Skeletal muscle tissue (tissue), 3 donors: ENCODE measurements at regions not wholly inside any gene's neighbourhood (a gene's known extent, or its start where the extent isn't known, plus 50 kb on each side); places are given as distances from the start of the nearest gene placed in this dataset.

ENCODE experiments used
- H3K27ac ChIP-seq: one replicate; pipeline ENCODE4 v1.7.0; 2013; ENCODE audit warnings: mild to moderate bottlenecking, low read depth, low read length, inconsistent platforms
- H3K27me3 ChIP-seq, 3 donors: one replicate each; pipeline ENCODE4 v1.7.0; 2013; ENCODE audit warnings: low read length in 3 of 3; ENCODE audit not compliant: control insufficient read depth in 3 of 3, insufficient read depth in 3 of 3
- H3K36me3 ChIP-seq, 3 donors: one replicate each; pipeline ENCODE4 v1.7.0; 2013; ENCODE audit warnings: low read length in 3 of 3; ENCODE audit not compliant: control insufficient read depth in 3 of 3, insufficient read depth in 3 of 3
- H3K4me1 ChIP-seq, 3 donors: one replicate each; pipeline ENCODE4 v1.7.0; 2013; ENCODE audit warnings: low read length in 3 of 3, mild to moderate bottlenecking in 3 of 3; ENCODE audit not compliant: control insufficient read depth in 3 of 3, insufficient read depth in 3 of 3
- H3K4me3 ChIP-seq, 3 donors: one replicate each; pipeline ENCODE4 v1.7.0; 2013; ENCODE audit warnings: low read length in 3 of 3
- H3K9ac ChIP-seq, 3 donors: one replicate each; pipeline ENCODE4 v1.7.0; 2013; ENCODE audit warnings: low read length in 3 of 3, mild to moderate bottlenecking in 3 of 3, moderate library complexity in 2 of 3, low read depth in 1 of 3
- H3K9me3 ChIP-seq, 3 donors: one replicate each; pipeline ENCODE4 v1.7.0; 2013; ENCODE audit warnings: low read length in 3 of 3; ENCODE audit not compliant: control insufficient read depth in 3 of 3
- donor health status: Osteomylitis.

GRCh38 chr14:105873870-105874512 lies 347.6 kb downstream of the TMEM121 start:
- H3K9me3 ChIP-seq: no peaks in the 10 kb centered on the region
- no peak overlapping the region for H3K9ac ChIP-seq
- no peak overlapping the region for H3K27ac ChIP-seq
- H3K4me3 ChIP-seq: no peak overlapping the region
- no peaks in the 10 kb centered on the region for H3K4me1 ChIP-seq
- H3K27me3 ChIP-seq: peaks cover 0 to 2% (median 0%) of the 10 kb centered on the region in 3 donors
- H3K36me3 ChIP-seq: no peaks in the 10 kb centered on the region

GRCh38 chr14:105876158-105876557 lies 349.8 kb downstream of the TMEM121 start:
- peaks cover 0 to 2% (median 0%) of the 10 kb centered on the region in 3 donors for H3K27me3 ChIP-seq
- no peaks in the 10 kb centered on the region for H3K4me1 ChIP-seq
- no peak overlapping the region for H3K27ac ChIP-seq

DNA sequence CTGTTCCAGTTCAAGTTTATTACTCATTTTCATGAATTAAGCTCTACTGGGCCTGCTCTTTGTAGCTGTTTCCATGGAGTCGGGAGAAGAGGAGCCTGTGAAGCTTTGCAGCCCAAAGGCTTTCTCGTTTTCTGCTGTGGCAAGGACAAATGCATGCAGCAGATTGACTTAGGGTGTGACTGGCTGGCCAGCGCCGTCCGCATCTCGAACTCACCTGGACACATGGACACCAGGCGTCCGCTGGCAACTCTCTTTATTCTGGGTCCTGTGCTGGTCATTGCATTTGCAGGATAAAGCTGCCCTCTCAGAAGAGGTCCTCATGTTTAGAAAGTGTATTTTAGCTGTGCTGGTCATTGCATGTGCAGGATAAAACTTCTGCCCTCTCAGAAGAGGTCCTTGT lies 350.4 kb downstream of the TMEM121 start:
- no peak overlapping the region for H3K9ac ChIP-seq
- H3K4me1 ChIP-seq: no peaks in the 10 kb centered on the region
- no peak overlapping the region for H3K27ac ChIP-seq
- no peaks in the 10 kb centered on the region for H3K9me3 ChIP-seq
- H3K36me3 ChIP-seq: no peaks in the 10 kb centered on the region
- peaks cover 0 to 5% (median 0%) of the 10 kb centered on the region in 3 donors for H3K27me3 ChIP-seq
- H3K4me3 ChIP-seq: no peak overlapping the region

More at GRCh38 chr14:105876158-105876557, 349.8 kb downstream of the TMEM121 start:
- Histone ChIP-seq H3K36me3 (no peaks in the 10 kb centered on the region), H3K9me3 (no peaks in the 10 kb centered on the region), H3K9ac (no peak overlapping the region), H3K4me3 (no peak overlapping the region)

DNA sequence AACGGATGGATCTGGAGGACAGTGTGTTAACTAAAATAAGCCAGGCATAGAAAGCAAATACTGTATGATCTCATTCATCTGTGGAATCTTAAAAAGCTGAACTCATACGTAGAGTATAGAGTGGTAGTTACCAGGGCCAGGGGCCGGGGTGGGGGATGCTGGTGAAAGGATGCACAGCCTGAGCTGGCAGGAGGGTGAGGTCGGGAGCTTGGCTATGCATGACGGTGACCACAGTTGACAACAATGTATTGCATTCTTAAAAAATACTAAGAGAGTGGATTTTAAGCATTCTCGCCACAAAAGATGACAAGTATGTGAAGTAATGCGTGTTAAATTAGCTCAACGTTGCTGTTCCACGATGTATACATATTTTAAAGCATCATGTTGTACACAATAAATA lies 351.3 kb downstream of the TMEM121 start:
- Histone ChIP-seq H3K27ac (no peak overlapping the region), H3K4me1 (no peaks in the 10 kb centered on the region), H3K36me3 (no peaks in the 10 kb centered on the region), H3K9ac (no peak overlapping the region), H3K27me3 (peaks cover 0 to 5% (median 0%) of the 10 kb centered on the region in 3 donors), H3K9me3 (no peaks in the 10 kb centered on the region), H3K4me3 (no peak overlapping the region)

DNA sequence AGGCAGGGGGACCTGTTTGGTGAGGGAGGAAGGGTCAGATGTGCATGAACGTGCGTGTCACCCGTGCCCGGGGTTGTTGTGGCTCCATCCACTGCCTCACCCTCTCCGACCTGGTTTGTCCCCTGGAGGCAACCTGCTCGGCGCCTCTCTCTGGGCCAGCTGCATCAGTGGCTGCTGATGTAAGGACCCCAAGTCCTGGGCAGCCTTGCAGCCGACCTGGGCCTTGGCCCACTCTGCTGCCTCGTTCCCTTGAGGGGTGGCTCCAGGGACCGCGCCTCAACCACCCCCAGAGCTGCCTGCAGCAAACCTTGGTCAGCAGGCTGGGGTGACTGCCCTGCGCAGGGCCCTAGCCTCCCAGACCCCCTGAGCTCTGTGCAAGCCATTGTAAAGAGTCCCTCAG lies 351.7 kb downstream of the TMEM121 start:
- Histone ChIP-seq H3K4me3 (no peak overlapping the region), H3K27me3 (peaks cover 0 to 5% (median 0%) of the 10 kb centered on the region in 3 donors), H3K4me1 (no peaks in the 10 kb centered on the region), H3K36me3 (no peaks in the 10 kb centered on the region), H3K9ac (no peak overlapping the region), H3K9me3 (no peaks in the 10 kb centered on the region), H3K27ac (no peak overlapping the region)

GRCh38 chr14:105878554-105878953 lies 352.2 kb downstream of the TMEM121 start:
- no peaks in the 10 kb centered on the region for H3K4me1 ChIP-seq
- H3K9me3 ChIP-seq: no peaks in the 10 kb centered on the region
- H3K27ac ChIP-seq: no peak overlapping the region
- no peak overlapping the region for H3K9ac ChIP-seq
- H3K27me3 ChIP-seq: peaks cover 0 to 5% (median 0%) of the 10 kb centered on the region in 3 donors
- H3K36me3 ChIP-seq: no peaks in the 10 kb centered on the region
- H3K4me3 ChIP-seq: no peak overlapping the region

- no peak overlapping the region for H3K9ac ChIP-seq
- no peaks in the 10 kb centered on the region for H3K36me3 ChIP-seq
- no peak overlapping the region for H3K27ac ChIP-seq
- H3K9me3 ChIP-seq: no peaks in the 10 kb centered on the region
- H3K27me3 ChIP-seq: peaks cover 0 to 5% (median 0%) of the 10 kb centered on the region in 3 donors
- no peak overlapping the region for H3K4me3 ChIP-seq
- no peaks in the 10 kb centered on the region for H3K4me1 ChIP-seq
Observed at GRCh38 chr14:105879503-105879866, 353.1 kb downstream of the TMEM121 start.

DNA sequence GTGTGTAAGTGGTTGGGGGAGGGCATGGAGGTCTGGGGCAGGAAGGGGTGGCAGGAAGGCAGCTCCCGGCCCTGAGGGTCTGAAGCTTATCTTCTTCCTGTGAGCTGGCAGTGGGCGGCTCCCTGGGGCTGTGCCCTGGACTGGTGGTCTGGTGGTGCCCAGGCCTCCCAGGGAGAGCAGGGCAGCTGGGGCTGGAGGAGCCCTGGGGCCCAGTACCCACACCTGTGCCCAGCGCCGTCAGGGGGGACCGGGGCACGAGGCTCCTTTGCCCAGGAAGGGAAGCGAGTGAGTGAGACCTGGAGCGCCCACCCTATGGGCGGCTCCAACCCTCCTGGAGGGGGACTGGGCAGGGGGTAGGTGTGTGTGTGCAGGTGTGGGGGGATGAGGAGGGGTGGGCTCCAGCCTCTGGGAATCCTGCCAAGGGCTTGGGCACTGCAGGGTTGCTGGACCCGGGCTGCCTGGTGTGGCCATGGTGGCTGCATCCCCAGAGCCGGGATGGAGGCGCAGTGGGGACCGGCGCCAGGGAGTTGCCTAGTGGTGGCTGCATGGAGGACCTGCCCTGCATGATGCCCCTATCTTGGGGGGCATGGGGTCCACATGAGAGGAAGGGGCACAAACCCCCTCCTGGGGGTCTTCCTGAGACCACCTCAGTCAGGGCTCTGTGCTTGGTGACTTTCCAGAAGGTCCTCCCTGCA lies 353.6 kb downstream of the TMEM121 start:
- H3K9ac ChIP-seq: no peak overlapping the region
- no peak overlapping the region for H3K4me3 ChIP-seq
- no peaks in the 10 kb centered on the region for H3K4me1 ChIP-seq
- no peak overlapping the region for H3K27ac ChIP-seq
- no peaks in the 10 kb centered on the region for H3K36me3 ChIP-seq
- H3K9me3 ChIP-seq: no peaks in the 10 kb centered on the region
- H3K27me3 ChIP-seq: peaks cover 0 to 5% (median 0%) of the 10 kb centered on the region in 3 donors

DNA sequence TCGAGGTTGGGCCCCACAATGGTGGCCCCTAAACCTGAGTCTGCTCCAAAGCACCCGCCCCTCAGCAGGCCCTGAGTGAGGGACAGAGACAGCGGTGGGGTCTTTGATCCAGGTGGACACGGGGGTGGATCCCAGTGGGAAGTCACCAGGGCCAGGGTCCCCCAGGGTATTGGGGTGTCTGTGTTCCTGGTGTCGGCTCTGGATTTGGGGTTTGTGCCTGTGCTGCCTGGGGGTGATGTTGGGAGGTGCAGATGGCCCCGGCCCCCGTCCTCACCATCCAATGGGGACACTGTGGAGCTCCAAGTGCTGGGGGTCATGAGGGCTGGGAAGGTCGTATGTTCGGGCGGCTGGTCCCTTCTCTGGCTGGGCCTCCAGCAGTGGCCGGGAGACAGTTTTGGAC lies 354.2 kb downstream of the TMEM121 start:
- peaks cover 0 to 5% (median 0%) of the 10 kb centered on the region in 3 donors for H3K27me3 ChIP-seq
- no peak overlapping the region for H3K9ac ChIP-seq
- H3K36me3 ChIP-seq: no peaks in the 10 kb centered on the region
- H3K9me3 ChIP-seq: no peaks in the 10 kb centered on the region
- H3K4me1 ChIP-seq: no peaks in the 10 kb centered on the region
- H3K27ac ChIP-seq: no peak overlapping the region
- no peak overlapping the region for H3K4me3 ChIP-seq
